Nucleus accumbens (tissue), 56 donors: ENCODE measurements at regions not wholly inside any gene's neighbourhood (a gene's known extent, or its start where the extent isn't known, plus 50 kb on each side); places are given as distances from the start of the nearest gene placed in this dataset.
"Not testable (repeated sequence)": the region's sequence is repeated elsewhere in the genome, so short reads cannot be mapped to it uniquely, and the experiment has no call there.

ENCODE experiments used
- DNase-seq, 56 donors: peaks; one replicate each; lab custom pipeline; 2025; lab: John Stamatoyannopoulos, UW

GRCh38 chr1:38185913-38186312, 139.3 kb upstream of the POU3F1 start:
- DNase-seq, result no peak

GRCh38 chr1:38183747-38184146, 137.2 kb upstream of the POU3F1 start:
- no peak for DNase-seq

- DNase-seq, result no peak
These were observed 136.5 kb upstream of the POU3F1 start for GRCh38 chr1:38183096-38183495.

- DNase-seq, result not testable (repeated sequence)
These were observed 133.8 kb upstream of the POU3F1 start for GRCh38 chr1:38180388-38180787.

GRCh38 chr1:38179483-38179882, 132.9 kb upstream of the POU3F1 start:
- no peak for DNase-seq

GRCh38 chr1:38178216-38178615, 131.6 kb upstream of the POU3F1 start:
- no peak for DNase-seq

GRCh38 chr1:38175121-38175520, 128.5 kb upstream of the POU3F1 start:
- peak in 1 of 56 donors; percentile 6 for DNase-seq

- DNase-seq, result no peak
These were observed 127.3 kb upstream of the POU3F1 start for GRCh38 chr1:38173848-38174247.

- no peak for DNase-seq
These were observed 126.7 kb upstream of the POU3F1 start for GRCh38 chr1:38173157-38173831.

GRCh38 chr1:38169121-38169520, 122.5 kb upstream of the POU3F1 start:
- no peak for DNase-seq

- DNase-seq, result no peak
These were observed 121.8 kb upstream of the POU3F1 start for GRCh38 chr1:38168365-38168764.

GRCh38 chr1:38166461-38166860, 119.9 kb upstream of the POU3F1 start:
- no peak for DNase-seq

- DNase-seq, result no peak
These were observed 107.3 kb upstream of the POU3F1 start for GRCh38 chr1:38153778-38154470.

GRCh38 chr1:38153066-38153777, 106.6 kb upstream of the POU3F1 start:
- no peak for DNase-seq

- DNase-seq, result no peak
These were observed 105.9 kb upstream of the POU3F1 start for GRCh38 chr1:38152351-38153065.

- DNase-seq, result no peak
These were observed 104.8 kb upstream of the POU3F1 start for GRCh38 chr1:38151399-38151798.

GRCh38 chr1:38146079-38146478, 99.5 kb upstream of the POU3F1 start:
- DNase-seq, result not testable (repeated sequence)

GRCh38 chr1:38142606-38143005, 96.0 kb upstream of the POU3F1 start:
- DNase-seq, result no peak

- DNase-seq, result no peak
These were observed 94.9 kb upstream of the POU3F1 start for GRCh38 chr1:38141483-38141882.

- DNase-seq, result peak in 2 of 56 donors; percentile 5 to 24
These were observed 93.3 kb upstream of the POU3F1 start for GRCh38 chr1:38139738-38140487.
